ENCODE measurements at regions not wholly inside any gene's neighbourhood (a gene's known extent, or its start where the extent isn't known, plus 50 kb on each side); places are given as distances from the start of the nearest gene placed in this dataset.
"Not testable (repeated sequence)": the region's sequence is repeated elsewhere in the genome, so short reads cannot be mapped to it uniquely, and the experiment has no call there.

DNA sequence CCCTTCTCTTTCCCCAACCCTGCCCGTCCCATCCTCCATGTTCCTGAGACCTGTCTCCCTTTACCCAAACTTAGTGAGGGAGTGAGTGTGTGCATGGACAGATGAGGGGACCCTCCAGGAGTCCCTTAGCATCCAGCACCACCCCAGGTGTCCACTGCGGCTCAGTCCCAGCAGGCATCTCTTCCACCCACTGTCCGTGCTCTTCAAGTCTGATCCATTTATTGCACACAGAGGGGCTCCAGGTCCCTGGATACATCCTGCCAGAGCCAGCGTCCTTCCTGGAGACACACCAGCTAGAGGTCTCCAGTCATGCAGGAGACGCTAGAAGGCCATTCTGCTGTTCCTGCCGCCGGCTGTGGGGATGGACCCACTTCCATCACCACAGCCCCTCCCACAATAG, 239.2 kb downstream of the ADGRD1 start:
- DNase-seq, result no peak

DNA sequence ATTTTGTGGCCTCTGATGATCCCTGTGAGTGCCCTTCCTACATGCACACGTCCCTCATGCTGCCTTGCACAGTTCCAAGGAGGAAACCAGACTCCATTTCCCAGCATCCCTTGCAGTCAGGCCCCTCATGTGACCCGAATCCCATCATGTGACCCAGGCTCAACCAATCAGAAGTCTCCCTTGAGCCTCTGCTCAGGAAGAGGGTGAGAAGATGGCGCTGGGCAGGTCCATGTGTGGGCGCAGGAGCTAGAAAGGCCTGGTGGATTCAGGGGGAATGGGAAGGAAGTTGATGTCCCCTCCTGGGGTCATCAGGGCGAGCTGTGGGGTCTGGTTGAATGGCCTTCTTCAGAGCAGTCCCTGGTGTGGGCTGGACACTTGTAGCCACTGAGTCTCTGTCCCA, 240.5 kb downstream of the ADGRD1 start:
- DNase-seq, result no peak

DNA sequence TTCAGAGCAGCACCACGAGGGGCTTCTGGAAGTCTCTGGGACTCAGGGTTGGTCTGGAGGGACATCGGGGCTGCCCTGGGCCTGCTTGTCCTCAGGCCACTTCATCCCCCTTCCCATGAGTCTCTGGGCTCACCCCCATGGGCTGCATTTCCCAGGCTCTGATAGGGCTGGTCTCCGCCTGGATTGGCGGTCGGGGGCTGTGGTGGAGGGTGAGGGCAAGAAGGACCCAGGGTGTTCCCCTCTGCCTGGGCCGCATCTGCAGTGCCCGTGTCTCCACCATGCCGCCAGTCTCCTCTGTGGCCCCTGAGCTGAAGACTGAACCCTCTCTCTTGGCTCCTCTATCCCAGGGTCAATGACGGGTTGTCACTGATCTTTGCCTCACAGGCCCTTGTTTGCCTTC, 242.1 kb downstream of the ADGRD1 start:
- no peak for DNase-seq

DNA sequence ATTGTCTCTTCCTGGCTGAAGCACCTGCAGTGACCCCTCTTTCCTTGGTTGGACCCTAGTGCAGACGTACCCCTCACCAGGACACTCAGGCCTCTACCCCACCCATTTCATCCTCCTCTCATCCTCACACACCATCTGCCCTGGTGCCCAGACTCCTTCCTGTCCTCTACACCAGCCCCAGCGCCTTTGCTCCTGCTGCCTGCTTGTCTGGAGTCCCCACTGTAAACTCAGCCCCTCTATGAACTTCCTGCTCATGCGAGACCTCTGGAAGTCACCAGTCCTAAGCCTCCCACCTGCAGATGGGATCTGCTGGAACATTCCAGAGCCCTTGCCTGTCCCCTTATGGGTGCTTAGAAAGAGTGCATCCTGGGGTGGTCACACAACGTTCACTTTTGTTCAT, 242.5 kb downstream of the ADGRD1 start:
- no peak for DNase-seq

DNA sequence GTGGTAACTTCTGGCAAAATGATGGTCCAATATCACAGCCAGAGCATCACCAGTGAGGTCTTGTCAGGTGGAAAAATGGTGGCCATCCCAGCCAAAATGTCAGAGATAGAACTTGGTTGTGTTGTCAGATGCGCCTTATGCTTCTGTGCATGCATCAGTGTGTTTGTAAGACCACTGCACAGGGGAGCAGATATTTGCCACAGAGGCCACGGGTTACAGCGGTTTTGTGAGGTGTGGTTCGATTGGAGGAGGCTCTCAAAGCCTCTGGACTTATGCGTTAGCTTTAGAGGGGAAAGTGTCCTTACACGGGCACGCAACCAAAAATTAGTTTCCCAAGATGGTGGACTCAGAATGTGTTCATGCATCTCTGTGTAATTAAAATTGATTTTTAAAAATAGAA, 243.8 kb downstream of the ADGRD1 start:
- no peak for DNase-seq

DNA sequence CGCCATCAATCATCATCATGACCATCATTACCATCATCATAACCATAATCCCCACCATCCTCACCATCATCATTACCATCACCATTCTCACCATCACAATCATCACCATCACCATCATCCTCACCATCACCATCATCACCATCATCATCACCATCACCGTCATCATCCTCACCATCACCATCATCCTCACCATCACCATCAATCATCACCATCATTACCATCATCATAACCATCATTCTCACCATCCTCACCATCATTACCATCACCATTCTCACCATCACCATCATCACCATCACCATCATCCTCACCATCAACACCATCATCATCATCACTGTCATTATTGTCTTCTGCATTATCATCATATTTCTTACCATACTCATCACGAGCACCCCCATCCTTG, 245.5 kb downstream of the ADGRD1 start:
- DNase-seq, result no peak

DNA sequence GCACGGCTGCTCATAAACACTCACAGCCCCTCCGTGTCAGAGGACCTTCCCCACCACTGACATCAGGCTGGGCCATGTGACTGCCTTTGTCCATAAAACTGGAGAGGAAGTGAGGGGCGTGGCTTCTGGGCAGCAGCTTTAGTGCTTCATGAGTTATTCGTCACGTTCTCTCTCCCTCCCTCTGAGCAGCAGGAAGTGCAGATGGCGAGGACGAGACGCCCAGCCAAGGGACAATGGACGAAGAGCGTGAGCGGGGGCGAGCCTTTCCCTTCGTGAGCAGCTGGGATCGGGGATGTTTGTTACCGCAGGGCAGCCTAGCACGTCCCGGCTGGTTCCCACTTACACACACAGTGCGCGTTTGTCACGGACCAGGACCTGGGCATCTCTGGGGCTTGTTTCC, 248.2 kb downstream of the ADGRD1 start:
- not testable (repeated sequence) for DNase-seq

DNA sequence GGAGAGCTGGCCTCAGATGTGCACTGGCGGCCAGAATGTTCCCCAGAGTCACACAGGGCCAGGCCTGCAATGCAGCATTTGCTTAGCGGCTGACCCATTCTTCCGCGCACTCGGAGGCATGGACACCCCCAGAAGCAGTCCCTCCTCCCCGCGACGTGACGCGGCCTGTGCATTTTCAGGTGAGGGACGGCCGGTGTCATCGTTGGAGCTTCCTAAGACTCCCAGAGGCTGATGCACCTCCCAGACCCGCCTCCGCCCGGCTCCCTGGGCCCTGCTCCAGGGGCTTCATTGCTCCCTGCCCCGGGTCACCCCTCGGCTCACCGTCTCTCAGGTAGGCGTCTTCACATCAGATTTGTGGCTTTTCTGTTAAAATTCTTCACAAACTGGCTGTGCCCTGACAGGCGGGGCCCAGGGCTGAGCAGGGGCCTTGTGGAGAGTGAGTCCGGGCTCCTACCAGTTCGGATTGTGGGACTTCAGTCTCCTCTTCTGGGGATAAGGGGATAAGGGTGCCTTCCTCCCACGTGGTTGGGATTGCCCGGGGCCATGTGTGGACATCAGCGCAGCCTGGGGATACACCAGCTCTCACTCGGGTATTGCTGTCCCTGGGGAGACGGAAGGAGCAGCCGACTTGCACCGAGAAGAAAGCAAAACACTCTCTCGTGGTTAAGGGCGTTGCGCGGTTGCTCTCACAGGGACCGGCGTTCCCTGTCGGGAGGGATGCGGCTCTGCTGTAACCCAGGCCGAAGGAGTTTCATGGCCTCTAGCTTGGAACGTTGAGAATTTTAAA, 249.1 kb downstream of the ADGRD1 start:
- DNase-seq, result no peak

DNA sequence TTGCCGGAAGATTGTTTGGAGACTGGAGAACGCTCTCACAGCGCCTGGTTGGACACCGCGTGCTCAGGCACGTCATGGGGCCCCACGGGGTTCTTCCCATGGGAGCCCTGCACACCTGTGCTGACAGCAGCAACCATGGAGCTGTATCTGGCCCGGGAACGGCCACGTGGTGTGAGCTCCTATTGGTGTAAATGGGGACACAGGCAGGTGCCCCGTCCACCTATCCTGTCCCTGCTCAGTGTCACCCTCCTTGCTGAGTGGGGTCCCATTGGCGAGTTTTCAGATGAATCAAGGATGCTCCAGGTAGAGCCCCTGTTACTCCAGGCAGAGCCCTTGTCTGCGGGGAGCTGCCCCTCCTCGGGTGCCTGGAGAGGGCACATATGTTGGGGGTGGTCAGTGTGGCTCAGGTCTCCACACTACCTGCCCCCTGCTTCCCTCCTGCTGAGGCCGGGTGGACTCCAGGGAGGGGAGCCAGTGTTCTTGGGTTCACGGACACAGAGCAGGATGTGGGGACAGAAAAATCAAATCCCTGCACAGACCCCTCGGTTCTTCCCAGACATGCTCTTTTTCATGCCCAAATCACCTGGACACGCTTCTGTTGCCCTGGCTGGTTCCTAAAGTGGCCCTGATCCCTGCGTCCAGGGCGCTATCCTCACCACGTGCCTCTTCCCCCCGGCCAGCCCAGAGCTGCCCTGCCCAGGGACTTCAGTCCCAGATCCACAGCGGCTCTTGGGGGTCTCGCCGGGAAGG, 250.1 kb downstream of the ADGRD1 start:
- DNase-seq, result no peak

DNA sequence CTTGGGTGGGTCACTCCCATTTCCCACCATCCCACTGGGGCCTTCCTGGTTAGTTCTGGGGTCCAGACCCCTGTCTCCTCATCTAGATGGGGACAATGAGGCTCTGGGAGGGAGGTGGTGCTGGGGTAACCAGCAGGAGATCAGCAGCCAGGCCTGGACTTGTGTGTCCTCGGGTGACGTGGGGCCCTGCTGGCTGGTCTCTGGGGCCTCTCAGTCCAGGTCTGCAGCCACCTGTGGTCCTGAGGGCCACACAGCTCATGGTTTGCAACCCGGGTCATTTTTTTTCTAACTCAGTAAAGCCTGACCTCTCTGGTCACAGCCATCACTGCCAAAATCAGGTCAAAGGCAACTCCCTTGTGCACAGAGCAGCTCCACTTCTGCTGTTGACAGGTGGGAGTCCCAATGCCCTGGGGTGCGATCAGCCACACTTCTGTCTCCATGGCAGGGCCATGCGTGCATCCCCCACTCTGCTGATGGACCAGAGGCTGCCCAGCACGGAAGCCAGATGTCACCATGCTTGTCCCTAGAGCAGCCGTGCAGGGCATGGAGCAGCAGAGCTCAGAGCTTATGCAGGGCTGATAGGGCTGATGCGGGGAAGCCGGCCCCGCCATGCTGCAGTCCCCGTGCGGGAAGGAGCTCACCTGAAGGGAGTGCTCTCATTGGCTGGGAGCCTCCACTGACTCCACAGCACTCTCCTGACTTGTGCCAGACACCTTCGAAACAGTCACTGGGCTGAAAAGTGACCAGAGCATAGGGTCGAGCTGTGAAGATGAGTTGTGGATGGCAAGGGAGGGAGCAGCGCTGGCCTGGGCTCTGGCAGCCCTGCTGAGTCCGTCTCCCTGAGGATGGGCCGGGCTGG, 250.9 kb downstream of the ADGRD1 start:
- no peak for DNase-seq

DNA sequence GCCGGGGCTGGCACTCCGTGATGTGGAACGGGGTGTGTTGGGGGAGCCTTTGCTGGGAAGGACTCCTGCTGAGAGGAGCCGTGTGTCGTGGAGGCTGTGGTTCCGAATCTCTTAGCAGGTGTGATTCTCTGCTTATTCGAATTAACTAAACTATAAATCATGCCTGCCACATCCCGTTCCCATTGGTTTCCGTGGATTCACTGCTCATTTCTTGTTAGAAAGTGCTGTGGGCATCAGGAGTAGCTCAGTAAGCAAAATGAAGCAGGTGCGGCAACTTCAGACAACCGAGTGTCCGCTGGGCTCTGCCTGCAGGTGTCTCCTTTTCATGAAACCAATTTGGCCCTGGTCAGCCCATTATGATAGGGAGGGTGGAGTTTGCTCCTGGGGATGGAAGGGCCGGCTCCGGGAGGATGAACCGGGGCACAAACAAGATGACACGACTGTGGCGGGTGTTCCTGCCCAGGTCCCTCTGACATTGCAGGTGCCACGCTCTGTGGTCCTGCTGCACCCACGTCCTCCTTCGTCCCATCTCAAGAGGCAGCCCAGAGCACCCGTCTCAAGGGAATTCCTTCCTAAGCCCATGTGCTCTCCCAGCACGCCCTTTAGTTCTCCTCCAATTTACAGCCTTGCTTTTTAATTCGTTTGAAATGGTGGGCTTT, 251.7 kb downstream of the ADGRD1 start:
- DNase-seq, result not testable (repeated sequence)

DNA sequence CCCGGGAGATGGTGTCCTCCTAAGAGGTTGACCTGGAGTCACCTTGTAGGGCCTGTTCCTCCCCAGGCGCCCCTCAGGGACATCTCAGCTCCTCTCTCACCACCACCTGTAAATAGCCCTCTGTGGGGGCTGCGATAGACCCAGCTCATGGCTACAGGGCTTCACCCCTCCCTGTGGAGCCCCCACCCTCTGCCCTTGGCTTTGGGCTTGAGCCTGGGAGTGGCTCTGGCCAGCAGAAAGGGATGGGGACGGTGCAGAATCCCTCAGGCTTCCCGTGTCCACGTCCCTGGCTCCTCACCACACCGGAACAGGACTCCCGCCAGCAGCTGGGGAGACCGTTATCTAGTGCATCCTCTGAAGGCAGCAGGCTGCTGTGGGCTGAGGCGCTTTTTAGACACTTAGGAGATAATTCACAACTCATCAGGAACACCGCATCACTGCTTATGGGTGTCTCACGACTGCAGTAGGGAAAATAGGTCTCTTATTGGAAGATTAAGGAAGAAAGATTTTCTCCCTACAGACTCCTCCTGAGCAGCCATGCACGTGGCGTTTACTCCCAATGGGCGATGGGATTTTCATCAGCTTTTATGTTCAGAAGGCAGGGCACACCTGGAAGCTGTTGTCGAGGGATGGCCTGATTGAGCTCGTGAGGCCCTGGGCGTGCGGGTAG, 253.1 kb downstream of the ADGRD1 start:
- not testable (repeated sequence) for DNase-seq

DNA sequence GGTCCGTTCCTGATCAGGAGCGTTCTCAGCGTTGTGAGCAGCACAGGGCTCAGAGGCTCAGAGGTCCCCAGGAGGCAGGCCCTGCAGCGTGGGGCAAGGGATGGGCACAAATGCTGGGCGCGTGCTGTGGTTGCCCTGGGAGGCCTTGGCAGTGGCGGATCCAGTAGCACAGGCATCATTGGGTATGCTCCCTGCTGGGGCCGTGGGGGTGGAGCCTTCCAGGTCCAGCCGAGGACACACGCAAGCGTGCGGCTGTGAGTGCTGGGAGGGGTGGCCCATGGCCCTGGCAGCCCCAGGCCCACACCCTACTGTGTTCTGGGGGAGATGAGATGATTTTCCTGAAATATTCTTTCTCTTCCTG, 253.6 kb downstream of the ADGRD1 start:
- DNase-seq, result not testable (repeated sequence)

DNA sequence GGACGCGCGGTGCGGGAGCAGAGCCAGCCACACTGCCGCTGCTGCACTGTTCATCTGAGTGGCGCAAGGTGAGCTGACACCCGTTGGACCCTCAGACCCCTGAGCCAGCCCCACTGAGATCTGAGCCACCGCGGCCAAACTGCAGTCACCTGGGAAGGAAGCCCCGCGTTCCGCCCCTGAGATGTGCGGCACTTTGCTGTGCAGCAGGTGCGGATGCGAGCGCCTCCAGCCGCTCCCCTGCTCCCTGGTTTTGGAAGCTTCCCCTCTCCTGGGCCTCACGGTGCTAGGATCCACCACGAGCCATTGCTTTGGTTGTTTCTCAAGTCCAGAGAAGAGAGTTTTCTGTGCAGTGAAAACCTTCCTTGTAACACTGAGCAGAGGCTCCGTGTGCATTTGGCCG, 254.1 kb downstream of the ADGRD1 start:
- DNase-seq, result not testable (repeated sequence)

DNA sequence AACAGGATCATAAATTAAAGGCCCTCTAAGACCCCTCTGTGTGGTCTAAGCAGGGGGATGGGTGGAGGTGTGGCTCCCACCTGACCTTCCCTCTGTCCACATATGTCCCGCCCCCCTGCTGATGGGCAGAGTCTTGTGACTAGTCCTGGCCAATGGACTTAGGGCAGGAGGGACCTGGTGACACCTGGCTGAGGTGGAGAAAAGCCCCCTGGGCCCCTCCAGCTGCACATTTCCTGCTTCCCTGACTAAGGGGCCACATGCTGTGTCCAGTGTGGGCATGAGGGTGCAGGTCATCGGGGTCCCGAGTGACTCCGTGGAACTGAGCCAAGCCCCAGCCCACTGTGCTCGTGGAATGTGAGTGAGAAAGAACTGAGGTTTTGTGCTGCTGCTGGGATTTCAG, 254.7 kb downstream of the ADGRD1 start:
- no peak for DNase-seq

DNA sequence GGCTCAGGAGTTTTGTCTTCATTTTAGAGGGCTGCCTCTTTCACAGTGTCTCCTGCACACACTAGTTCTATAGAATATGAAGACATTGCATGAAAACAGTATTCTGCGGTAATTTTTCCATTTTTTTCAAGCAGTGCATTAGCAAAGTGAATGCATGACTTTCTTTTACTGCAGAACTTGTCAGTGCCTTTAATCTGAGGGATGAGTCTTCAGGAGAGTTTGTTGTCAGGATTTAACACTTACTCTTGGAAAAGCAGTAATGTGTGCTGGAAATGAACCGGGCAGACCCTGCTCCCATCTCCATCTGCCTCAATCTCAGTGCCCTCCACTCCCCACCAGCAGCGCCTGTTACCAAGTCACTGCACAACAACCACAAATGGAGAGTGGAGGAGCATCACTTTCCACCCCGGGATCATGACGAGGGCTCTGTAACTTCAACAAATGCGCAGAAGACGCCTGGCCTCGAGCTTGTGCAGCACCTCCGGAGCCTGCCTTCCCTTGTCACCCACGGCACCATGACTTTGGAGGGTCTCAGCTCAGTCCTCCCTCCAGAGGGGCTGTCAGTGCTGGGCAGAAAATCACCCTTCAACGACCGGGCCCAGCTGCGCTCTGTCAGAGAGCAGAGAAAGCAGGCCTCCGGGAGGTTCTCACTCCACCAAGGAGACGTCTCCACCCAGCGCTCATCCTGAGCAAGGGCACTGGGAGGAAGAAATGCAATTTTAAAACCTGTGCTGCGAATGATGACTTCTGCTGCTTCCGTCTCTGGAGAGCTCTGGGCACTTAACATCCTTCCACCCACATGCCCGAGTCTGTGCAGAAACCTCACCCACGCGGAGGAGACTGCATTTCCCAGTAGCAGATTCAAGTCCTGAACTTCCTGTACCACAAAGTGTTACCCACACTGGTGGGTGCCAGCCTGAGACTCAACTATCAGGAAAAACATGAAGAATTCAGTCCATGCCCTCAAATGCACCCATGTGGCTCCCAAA, 255.7 kb downstream of the ADGRD1 start:
- DNase-seq, result no peak

DNA sequence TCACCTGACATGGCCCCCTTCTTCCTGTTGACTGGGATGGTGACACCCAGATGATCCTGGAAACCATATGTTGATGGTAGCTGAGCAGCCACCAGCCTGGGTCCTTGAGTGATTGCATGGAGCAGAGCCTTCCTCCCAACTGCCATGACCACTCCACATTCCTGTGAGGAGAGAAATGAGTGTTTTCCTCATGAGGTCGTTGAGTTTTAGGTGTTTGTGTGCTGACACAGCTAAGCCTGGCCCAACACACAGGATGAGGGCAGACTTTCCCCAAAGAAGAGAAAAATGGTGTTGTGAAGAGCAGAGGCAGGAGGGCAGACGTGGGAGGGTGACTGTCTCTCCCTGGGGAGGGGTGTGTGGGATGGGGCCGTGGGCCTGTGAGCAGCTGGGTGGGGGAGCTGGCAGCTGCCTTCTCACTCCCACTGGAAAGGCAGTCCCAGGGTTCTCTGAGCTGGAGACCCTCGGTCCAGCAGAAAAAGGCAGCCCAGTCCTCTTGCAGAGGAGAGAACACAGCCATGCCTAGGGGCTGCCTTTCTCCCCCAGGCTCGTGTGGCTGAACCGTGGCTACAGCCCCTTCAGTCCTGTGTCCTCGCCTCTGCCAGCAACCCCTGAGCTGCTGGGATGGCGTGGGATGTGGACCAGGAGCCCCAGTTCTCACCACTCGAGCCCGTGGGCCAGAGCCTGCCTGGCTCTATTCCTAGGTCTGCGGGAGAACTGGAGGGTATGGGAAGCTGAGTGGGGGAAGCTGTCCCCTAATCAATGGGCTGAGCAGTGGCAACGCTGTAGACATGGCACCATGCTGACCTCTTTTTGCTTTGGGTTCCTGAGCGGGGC, 257.0 kb downstream of the ADGRD1 start:
- DNase-seq, result no peak

DNA sequence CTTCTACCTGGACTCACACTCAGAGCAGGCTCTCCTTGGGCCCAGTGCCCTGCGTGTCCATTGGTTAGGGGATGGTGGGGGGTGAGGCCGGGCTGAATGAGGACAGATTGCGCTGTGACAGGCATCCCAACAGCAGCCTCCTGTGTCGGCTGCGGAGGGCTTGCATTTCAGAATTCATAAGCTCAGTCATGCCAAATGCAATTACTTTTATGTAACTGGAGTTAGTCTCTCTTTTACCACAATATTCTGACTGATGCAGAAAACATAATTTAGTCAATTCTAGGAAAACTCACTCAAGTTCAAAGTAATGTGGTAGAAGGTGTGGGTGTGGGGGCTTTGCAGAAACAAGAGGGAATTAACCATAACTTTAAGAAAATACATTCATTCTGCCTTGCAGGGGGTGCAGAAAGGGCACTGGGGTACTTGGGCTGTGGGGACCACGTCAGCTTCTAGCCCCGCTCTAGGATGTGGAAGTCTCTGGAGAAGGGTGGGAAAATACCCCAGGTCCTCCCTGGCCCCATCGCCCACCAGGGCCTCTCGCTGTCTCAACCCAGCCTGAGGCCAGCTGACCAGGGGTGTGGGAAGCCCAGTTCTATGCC, 257.7 kb downstream of the ADGRD1 start:
- no peak for DNase-seq

DNA sequence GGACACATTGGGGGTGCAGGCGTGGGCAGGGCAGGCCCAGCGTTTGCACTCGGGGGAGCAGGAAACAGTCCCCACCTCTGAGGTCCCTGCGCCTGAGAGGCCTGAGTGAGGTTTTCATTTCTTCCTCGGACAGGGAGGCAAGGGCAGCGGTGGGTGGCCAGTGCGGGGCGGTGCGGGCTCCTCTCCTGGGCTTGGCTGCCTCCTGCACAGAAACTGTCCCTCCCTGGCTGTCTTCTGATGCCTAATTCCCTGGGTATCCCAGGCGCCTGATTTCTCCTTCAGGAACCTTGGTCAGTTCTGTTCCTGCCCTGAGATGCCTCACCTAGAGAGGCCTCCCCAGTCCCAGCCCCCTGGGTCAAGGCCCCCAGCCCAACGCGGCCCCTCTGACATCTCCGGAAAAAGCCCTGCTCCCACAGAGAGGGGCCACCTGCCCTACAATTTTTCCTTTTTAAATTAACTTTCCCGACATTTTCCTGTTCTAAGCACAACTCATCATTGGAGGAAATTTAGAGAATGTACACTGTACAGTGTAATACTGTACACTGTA, 260.3 kb downstream of the ADGRD1 start:
- DNase-seq, result no peak
